IMR-90 (cell line): ENCODE measurements at regions not wholly inside any gene's neighbourhood (a gene's known extent, or its start where the extent isn't known, plus 50 kb on each side); places are given as distances from the start of the nearest gene placed in this dataset.

ENCODE experiments used
- ATAC-seq: fragments of 200-7000 bp; cut with Tn5 transposase; 2 replicates; pipeline ENCODE4 v1.9.1; 2020; ENCODE audit warnings: low read depth, mild to moderate bottlenecking, moderate library complexity
- BruUV-seq: library from RNA; stranded (reverse); fragments of 400-500 nt; replicated peaks from 2 replicates; lab custom pipeline; 2021; lab: Mats Ljungman, UMichigan
- CTCF ChIA-PET: fragments of 300-600 bp; formaldehyde crosslinking; extraction: SDS; loops from one replicate; lab custom pipeline; 2021; ENCODE audit warnings: antibody characterized with exemption; lab: Yijun Ruan, JAX
- POLR2A ChIA-PET: fragments of 300-600 bp; sonication (Branson Sonifier 250); formaldehyde crosslinking; loops from one replicate; lab custom pipeline; 2022; ENCODE audit warnings: antibody characterized with exemption; ENCODE audit not compliant: unreplicated experiment; lab: Charles Lee
- DNase-seq: peaks from one replicate; pipeline ENCODE4 v3.0.0; 2013
- H2AFZ ChIP-seq: replicated peaks from 2 replicates; pipeline ENCODE3; 2013; ENCODE audit warnings: low read length, mild to moderate bottlenecking; ENCODE audit not compliant: poor library complexity
- H2AK5ac ChIP-seq: 2 replicates; pipeline ENCODE4 v1.6.1; 2013; ENCODE audit warnings: low read depth, low read length, inconsistent platforms
- H2AK9ac ChIP-seq: replicated peaks from 2 replicates; pipeline ENCODE3; 2013; ENCODE audit warnings: mild to moderate bottlenecking, low read depth, low read length, moderate library complexity; ENCODE audit not compliant: poor library complexity
- H2BK120ac ChIP-seq: 2 replicates; pipeline ENCODE4 v1.6.1; 2013; ENCODE audit warnings: low read depth, low read length, inconsistent platforms
- H2BK15ac ChIP-seq: 3 replicates; pipeline ENCODE4 v1.6.1; 2013; ENCODE audit warnings: low read depth, low read length, inconsistent platforms
- H2BK20ac ChIP-seq: 2 replicates; pipeline ENCODE4 v1.6.1; 2013; ENCODE audit warnings: low read depth, mild to moderate bottlenecking, inconsistent platforms, low read length, moderate library complexity
- H2BK5ac ChIP-seq: 2 replicates; pipeline ENCODE4 v1.6.1; 2013; ENCODE audit warnings: mild to moderate bottlenecking, low read depth, low read length, inconsistent platforms; ENCODE audit not compliant: poor library complexity, severe bottlenecking
- H3K14ac ChIP-seq: replicated peaks from 2 replicates; pipeline ENCODE4 v1.6.1; 2013; ENCODE audit warnings: low read depth, low read length, inconsistent platforms
- H3K18ac ChIP-seq: 2 replicates; pipeline ENCODE4 v1.6.1; 2013; ENCODE audit warnings: low read depth, low read length, control low read depth
- H3K23ac ChIP-seq: 2 replicates; pipeline ENCODE4 v1.6.1; 2013; ENCODE audit warnings: low read depth, low read length, inconsistent platforms
- H3K27ac ChIP-seq: 2 replicates; pipeline ENCODE4 v1.5.1; 2013; ENCODE audit warnings: mild to moderate bottlenecking, control low read depth, low read length; ENCODE audit not compliant: insufficient read depth
- H3K27me3 ChIP-seq: 2 replicates; pipeline ENCODE4 v1.6.1; 2013; ENCODE audit warnings: low read length; ENCODE audit not compliant: control insufficient read depth, insufficient read depth
- H3K36me3 ChIP-seq: 2 replicates; pipeline ENCODE4 v1.6.1; 2013; ENCODE audit warnings: low read length, mixed read lengths; ENCODE audit not compliant: control insufficient read depth, insufficient read depth
- H3K4ac ChIP-seq: 2 replicates; pipeline ENCODE4 v1.6.1; 2013; ENCODE audit warnings: low read depth, low read length, inconsistent platforms
- H3K4me1 ChIP-seq: 2 replicates; pipeline ENCODE4 v1.6.1; 2013; ENCODE audit warnings: low read length, mixed read lengths; ENCODE audit not compliant: control insufficient read depth, insufficient read depth
- H3K4me2 ChIP-seq: 2 replicates; pipeline ENCODE4 v1.6.1; 2013; ENCODE audit warnings: low read depth, mild to moderate bottlenecking, control low read depth, low read length, moderate library complexity
- H3K4me3 ChIP-seq: 2 replicates; pipeline ENCODE4 v1.5.1; 2013; ENCODE audit warnings: low read depth, mild to moderate bottlenecking, control low read depth, low read length, moderate library complexity; ENCODE audit not compliant: insufficient read depth
- H3K56ac ChIP-seq: 2 replicates; pipeline ENCODE4 v1.6.1; 2013; ENCODE audit warnings: low read length, inconsistent platforms; ENCODE audit not compliant: insufficient read depth; ENCODE audit errors: extremely low read depth
- H3K79me1 ChIP-seq, 2 experiments: 2 replicates each; pipeline ENCODE4 v1.6.1; 2013; ENCODE audit warnings: low read length in 2 of 2, inconsistent platforms in 1 of 2, low read depth in 1 of 2
- H3K9ac ChIP-seq: 2 replicates; pipeline ENCODE4 v1.6.1; 2013; ENCODE audit warnings: low read depth, low read length, control low read depth
- H3K9me1 ChIP-seq: 2 replicates; pipeline ENCODE4 v1.6.1; 2013; ENCODE audit warnings: low read length, inconsistent platforms; ENCODE audit not compliant: insufficient read depth
- H3K9me3 ChIP-seq: 2 replicates; pipeline ENCODE4 v1.6.1; 2013; ENCODE audit warnings: low read length; ENCODE audit not compliant: control insufficient read depth, insufficient read depth
- H4K20me1 ChIP-seq: 2 replicates; pipeline ENCODE4 v1.6.1; 2013; ENCODE audit warnings: low read length, inconsistent platforms; ENCODE audit not compliant: insufficient read depth
- H4K5ac ChIP-seq: 2 replicates; pipeline ENCODE4 v1.6.1; 2013; ENCODE audit warnings: mild to moderate bottlenecking, low read depth, low read length, control low read depth
- H4K8ac ChIP-seq, 2 experiments: 2 replicates each; pipeline ENCODE4 v1.6.1; 2013; ENCODE audit warnings: low read depth in 2 of 2, low read length in 2 of 2, control low read depth in 1 of 2, inconsistent platforms in 1 of 2
- H4K91ac ChIP-seq: 2 replicates; pipeline ENCODE4 v1.6.1; 2013; ENCODE audit warnings: low read depth, low read length, inconsistent platforms; ENCODE audit not compliant: insufficient read depth
- BHLHE40 ChIP-seq: fragments of 150-350 bp; IDR thresholded peaks from 2 replicates; pipeline ENCODE4 v1.6.1; 2016; ENCODE audit warnings: mild to moderate bottlenecking, low read depth, low read length
- CEBPB ChIP-seq: IDR thresholded peaks from 2 replicates; pipeline ENCODE4 v1.6.1; 2012; ENCODE audit warnings: low read depth, low read length, improper control_type of control experiment
- CHD1 ChIP-seq: IDR thresholded peaks from 2 replicates; pipeline ENCODE4 v1.6.1; 2012; ENCODE audit warnings: low read depth, low read length, improper control_type of control experiment
- CTCF ChIP-seq: conservative IDR thresholded peaks from 2 replicates; pipeline ENCODE4 v1.5.1; 2012; ENCODE audit warnings: mild to moderate bottlenecking, low read depth, low read length, improper control_type of control experiment
- ELK1 ChIP-seq: fragments of 150-350 bp; IDR thresholded peaks from 2 replicates; pipeline ENCODE4 v1.6.1; 2016; ENCODE audit warnings: low read depth, mild to moderate bottlenecking, low read length, moderate library complexity, borderline replicate concordance
- FOS ChIP-seq: fragments of 150-350 bp; IDR thresholded peaks from 2 replicates; pipeline ENCODE4 v1.6.1; 2016; ENCODE audit warnings: low read depth, low read length
- MAFK ChIP-seq: IDR thresholded peaks from 2 replicates; pipeline ENCODE4 v1.6.1; 2012; ENCODE audit warnings: low read depth, low read length, improper control_type of control experiment
- MAZ ChIP-seq: IDR thresholded peaks from 2 replicates; pipeline ENCODE4 v1.6.1; 2012; ENCODE audit warnings: low read depth, mild to moderate bottlenecking, low read length, improper control_type of control experiment, moderate library complexity, borderline replicate concordance
- MXI1 ChIP-seq: IDR thresholded peaks from 2 replicates; pipeline ENCODE4 v1.6.1; 2012; ENCODE audit warnings: low read depth, mild to moderate bottlenecking, low read length, moderate library complexity, borderline replicate concordance
- NFE2L2 ChIP-seq: fragments of 150-350 bp; IDR thresholded peaks from 2 replicates; pipeline ENCODE4 v1.6.1; 2016; ENCODE audit warnings: low read depth, mild to moderate bottlenecking, low read length
- POLR2A ChIP-seq: IDR thresholded peaks from 2 replicates; pipeline ENCODE4 v1.6.1; 2012; ENCODE audit warnings: mild to moderate bottlenecking, low read depth, low read length
- RAD21 ChIP-seq: IDR thresholded peaks from 2 replicates; pipeline ENCODE4 v1.6.1; 2012; ENCODE audit warnings: low read length, improper control_type of control experiment
- RCOR1 ChIP-seq: IDR thresholded peaks from 2 replicates; pipeline ENCODE4 v1.6.1; 2012; ENCODE audit warnings: mild to moderate bottlenecking, low read length, improper control_type of control experiment; ENCODE audit not compliant: insufficient replicate concordance
- RFX5 ChIP-seq: IDR thresholded peaks from 2 replicates; pipeline ENCODE4 v1.8.0; 2012; ENCODE audit warnings: low read depth, mild to moderate bottlenecking, low read length, moderate library complexity
- SMC3 ChIP-seq: fragments of 150-350 bp; IDR thresholded peaks from 2 replicates; pipeline ENCODE4 v1.6.1; 2016; ENCODE audit warnings: low read depth, mild to moderate bottlenecking, antibody characterized with exemption, low read length, moderate library complexity
- USF2 ChIP-seq: fragments of 150-350 bp; IDR thresholded peaks from 2 replicates; pipeline ENCODE4 v1.6.1; 2017; ENCODE audit warnings: mild to moderate bottlenecking, antibody characterized with exemption, low read length, low read depth
- WGBS, 2 experiments: methylation state at CpG; one replicate each; pipeline versions ENCODE4 v1.1.5 to v1.1.7; 2013; ENCODE audit warnings: missing lambda C conversion rate in 2 of 2; ENCODE audit not compliant: insufficient read length in 1 of 2; ENCODE audit errors: extremely low coverage in 2 of 2; 5-methylcytosine and 5-hydroxymethylcytosine counted together
- dilution Hi-C: fragments of 300-500 bp; cut with HindIII; formaldehyde crosslinking; loops from one replicate; pipeline ENCODE4 v1.14.3; 2018; ENCODE audit warnings: low sequenced_read_pairs; ENCODE audit not compliant: unreplicated experiment
- in situ Hi-C: fragments of 300-500 bp; cut with MboI; formaldehyde crosslinking; loops from 3 replicates; pipeline ENCODE4 v1.14.3; 2019; ENCODE audit warnings: low sequenced_read_pairs, inconsistent platforms, mixed read lengths
- intact Hi-C: fragments of 100-400 bp; cut with micrococcal nuclease; formaldehyde crosslinking; loops from 2 replicates; pipeline ENCODE4 v1.10.0; 2022

- in situ Hi-C loops (no loop called here), intact Hi-C loops (no loop called here), dilution Hi-C loops (no loop called here)
- Histone ChIP-seq H3K23ac (no peak overlapping the region), H3K9me3 (peaks cover 18% of the 10 kb centered on the region), H3K4me2 (no peak overlapping the region), H2BK120ac (no peak overlapping the region), H3K79me1 (no peaks in the 10 kb centered on the region), H4K5ac (no peak overlapping the region), H4K91ac (no peak overlapping the region), H3K4me3 (no peak overlapping the region), H2AK9ac (no peak overlapping the region), H3K36me3 (no peaks in the 10 kb centered on the region), H3K4ac (no peak overlapping the region), H3K14ac (no peak overlapping the region), H3K4me1 (no peaks in the 10 kb centered on the region), H2AFZ (no peak overlapping the region), H3K27me3 (no peaks in the 10 kb centered on the region), H4K8ac (no peak overlapping the region), H2BK20ac (no peak overlapping the region), H4K20me1 (no peaks in the 10 kb centered on the region), H2BK5ac (no peak overlapping the region), H3K9ac (no peak overlapping the region), H2BK15ac (no peak overlapping the region), H3K27ac (no peak overlapping the region), H2AK5ac (no peak overlapping the region), H3K9me1 (no peaks in the 10 kb centered on the region), H3K56ac (no peak overlapping the region), H3K18ac (no peak overlapping the region)
- DNase-seq (no peak), ATAC-seq (no peak)
- no CpG with 5 or more reads among the region's 1 CpG for WGBS, 2 experiments
- TF ChIP-seq RAD21 (no peak), RFX5 (no peak), CTCF (no peak), SMC3 (no peak), MAFK (no peak), ELK1 (no peak), CHD1 (no peak), FOS (no peak), MXI1 (no peak), NFE2L2 (no peak), USF2 (no peak), RCOR1 (no peak), BHLHE40 (no peak), MAZ (no peak), CEBPB (no peak), POLR2A (no peak)
- ChIA-PET POLR2A (no interaction called here), CTCF (no interaction called here)
- no TSS peak for BruUV-seq
Observed at GRCh38 chr20:19138758-19139157, 73.7 kb upstream of the SLC24A3 start.
